H9 (cell line): ENCODE measurements at regions not wholly inside any gene's neighbourhood (a gene's known extent, or its start where the extent isn't known, plus 50 kb on each side); places are given as distances from the start of the nearest gene placed in this dataset.

Experiments used
- DNase-seq: peaks from one replicate; pipeline ENCODE4 v3.0.0-alpha.2; 2017
- H2AFZ ChIP-seq: one replicate; pipeline ENCODE4 v1.6.1; 2013; ENCODE audit warnings: mild to moderate bottlenecking, low read length, control low read depth, moderate library complexity
- H2AK5ac ChIP-seq: 2 replicates; pipeline ENCODE4 v1.6.1; 2013; ENCODE audit warnings: low read length, control low read depth, mixed read lengths; ENCODE audit not compliant: insufficient read length
- H2BK120ac ChIP-seq: one replicate; pipeline ENCODE4 v1.6.1; 2013; ENCODE audit warnings: low read depth, mild to moderate bottlenecking, low read length, control low read depth, inconsistent platforms; ENCODE audit not compliant: poor library complexity, severe bottlenecking
- H2BK12ac ChIP-seq: 2 replicates; pipeline ENCODE4 v1.6.1; 2013; ENCODE audit warnings: low read length, control low read depth, mixed read lengths, low read depth; ENCODE audit not compliant: insufficient read length
- H2BK15ac ChIP-seq: 2 replicates; pipeline ENCODE4 v1.6.1; 2013; ENCODE audit warnings: low read depth, low read length, control low read depth
- H2BK20ac ChIP-seq: one replicate; pipeline ENCODE4 v1.6.1; 2013; ENCODE audit warnings: low read depth, mild to moderate bottlenecking, low read length, control low read depth, inconsistent platforms; ENCODE audit not compliant: poor library complexity, severe bottlenecking
- H2BK5ac ChIP-seq: 2 replicates; pipeline ENCODE4 v1.6.1; 2013; ENCODE audit warnings: low read length, control low read depth, mixed read lengths; ENCODE audit not compliant: insufficient read length
- H3K14ac ChIP-seq: 2 replicates; pipeline ENCODE4 v1.6.1; 2013; ENCODE audit warnings: low read length, control low read depth; ENCODE audit not compliant: insufficient read depth
- H3K18ac ChIP-seq: 2 replicates; pipeline ENCODE4 v1.6.1; 2013; ENCODE audit warnings: low read depth, mild to moderate bottlenecking, mixed read lengths, low read length, control low read depth; ENCODE audit not compliant: insufficient read length
- H3K23ac ChIP-seq: 2 replicates; pipeline ENCODE4 v1.6.1; 2013; ENCODE audit warnings: low read length, control low read depth, mixed read lengths, low read depth; ENCODE audit not compliant: insufficient read length
- H3K23me2 ChIP-seq: 2 replicates; pipeline ENCODE4 v1.6.1; 2013; ENCODE audit warnings: low read depth, mild to moderate bottlenecking, mixed read lengths, low read length, control low read depth; ENCODE audit not compliant: insufficient read length, poor library complexity, severe bottlenecking
- H3K27ac ChIP-seq: 2 replicates; pipeline ENCODE4 v1.5.1; 2013; ENCODE audit warnings: low read length, control low read depth, mixed read lengths, low read depth; ENCODE audit not compliant: insufficient read length
- H3K27me3 ChIP-seq: 2 replicates; pipeline ENCODE4 v1.6.1; 2013; ENCODE audit warnings: low read length, control low read depth, inconsistent platforms; ENCODE audit not compliant: insufficient read depth
- H3K4ac ChIP-seq: 2 replicates; pipeline ENCODE4 v1.6.1; 2013; ENCODE audit warnings: low read depth, mild to moderate bottlenecking, control low read depth, inconsistent platforms, low read length, moderate library complexity
- H3K4me1 ChIP-seq: 2 replicates; pipeline ENCODE4 v1.6.1; 2013; ENCODE audit warnings: low read length, control low read depth, inconsistent platforms; ENCODE audit not compliant: insufficient read depth
- H3K4me2 ChIP-seq: 2 replicates; pipeline ENCODE4 v1.6.1; 2013; ENCODE audit warnings: low read length, control low read depth, mixed read lengths; ENCODE audit not compliant: insufficient read length, insufficient read depth
- H3K56ac ChIP-seq: 2 replicates; pipeline ENCODE4 v1.6.1; 2013; ENCODE audit warnings: low read depth, mild to moderate bottlenecking, mixed read lengths, low read length, control low read depth; ENCODE audit not compliant: insufficient read length
- H3K79me1 ChIP-seq: 2 replicates; pipeline ENCODE4 v1.6.1; 2013; ENCODE audit warnings: low read depth, mild to moderate bottlenecking, moderate library complexity, low read length, control low read depth, inconsistent platforms; ENCODE audit not compliant: insufficient read depth, poor library complexity, severe bottlenecking
- H3K79me2 ChIP-seq: 2 replicates; pipeline ENCODE4 v1.6.1; 2013; ENCODE audit warnings: low read length, control low read depth, inconsistent platforms; ENCODE audit not compliant: insufficient read depth
- H3K9ac ChIP-seq: 2 replicates; pipeline ENCODE4 v1.6.1; 2013; ENCODE audit warnings: low read length, control low read depth, mixed read lengths; ENCODE audit not compliant: insufficient read length; ENCODE audit errors: extremely low read depth
- H3K9me3 ChIP-seq: one replicate; pipeline ENCODE4 v1.6.1; 2013; ENCODE audit warnings: low read depth, low read length, inconsistent platforms; ENCODE audit not compliant: control insufficient read depth
- H3T11ph ChIP-seq: one replicate; pipeline ENCODE4 v1.6.1; 2013; ENCODE audit warnings: mild to moderate bottlenecking, low read length, control low read depth, inconsistent platforms
- H4K20me1 ChIP-seq: one replicate; pipeline ENCODE4 v1.6.1; 2013; ENCODE audit not compliant: control insufficient read depth, insufficient read length, insufficient read depth
- H4K5ac ChIP-seq: 2 replicates; pipeline ENCODE4 v1.6.1; 2013; ENCODE audit warnings: low read depth, mild to moderate bottlenecking, mixed read lengths, low read length, control low read depth; ENCODE audit not compliant: insufficient read length
- H4K8ac ChIP-seq: replicated peaks from 2 replicates; pipeline ENCODE4 v1.6.1; 2013; ENCODE audit warnings: low read length, control low read depth, mixed read lengths, low read depth; ENCODE audit not compliant: insufficient read length
- H4K91ac ChIP-seq: 2 replicates; pipeline ENCODE4 v1.6.1; 2013; ENCODE audit warnings: low read depth, mild to moderate bottlenecking, moderate library complexity, mixed read lengths, low read length, control low read depth; ENCODE audit not compliant: insufficient read length
- H3K27ac Mint-ChIP-seq, 3 experiments: 2 replicates in 2 of 3; 3 replicates in 1 of 3; pipeline ENCODE4 v1.8.0; 2020 to 2021; ENCODE audit warnings: mixed read lengths in 3 of 3, mild to moderate bottlenecking in 1 of 3, moderate library complexity in 1 of 3
- H3K27me3 Mint-ChIP-seq: 2 replicates; pipeline ENCODE4 v1.8.0; 2021; ENCODE audit warnings: low read depth, mild to moderate bottlenecking, moderate library complexity, mixed read lengths
- H3K36me3 Mint-ChIP-seq, 3 experiments: 2 replicates in 2 of 3; 3 replicates in 1 of 3; pipeline ENCODE4 v1.8.0; 2020 to 2021; ENCODE audit warnings: low read depth in 3 of 3, mixed read lengths in 3 of 3; ENCODE audit not compliant: insufficient read depth in 1 of 3
- H3K4me1 Mint-ChIP-seq, 2 experiments: 2 replicates each; pipeline ENCODE4 v1.8.0; 2020; ENCODE audit warnings: mixed read lengths in 2 of 2
- H3K4me3 Mint-ChIP-seq, 2 experiments: 2 replicates in 1 of 2; 3 replicates in 1 of 2; pipeline ENCODE4 v1.8.0; 2020 to 2021; ENCODE audit warnings: mild to moderate bottlenecking in 2 of 2, mixed read lengths in 2 of 2, moderate library complexity in 1 of 2
- H3K9me3 Mint-ChIP-seq, 2 experiments: 2 replicates in 1 of 2; 3 replicates in 1 of 2; pipeline ENCODE4 v1.8.0; 2020; ENCODE audit warnings: mild to moderate bottlenecking in 2 of 2, mixed read lengths in 2 of 2, moderate library complexity in 1 of 2
- CTCF ChIP-seq: fragments of 200-600 bp; sonication (generic); conservative IDR thresholded peaks from 3 replicates; pipeline ENCODE4 v1.8.0; 2021; ENCODE audit warnings: antibody characterized with exemption, mild to moderate bottlenecking
- WGBS: extraction: QIAGEN DNeasy Blood & Tissue Kit; methylation state at CpG from one replicate; pipeline ENCODE4 v1.1.7; 2013; ENCODE audit warnings: missing lambda C conversion rate, low lambda C conversion rate, mixed read lengths; ENCODE audit not compliant: insufficient read length; ENCODE audit errors: extremely low coverage; 5-methylcytosine and 5-hydroxymethylcytosine counted together

GRCh38 chr10:20673175-20673574 is 223.9 kb downstream of the NEBL start:
- H3K23ac ChIP-seq = no peak overlapping the region
- no peak overlapping the region for H4K5ac ChIP-seq
- no peak overlapping the region for H3K4me2 ChIP-seq
- Mint-ChIP-seq H3K27ac (no peak overlapping the region), H3K4me3 (no peak overlapping the region), H3K27me3 (no peaks in the 10 kb centered on the region), H3K36me3 (no peaks in the 10 kb centered on the region), H3K9me3 (no peaks in the 10 kb centered on the region), H3K4me1 (peaks cover 4 to 11% of the 10 kb centered on the region in 2 experiments)
- no peaks in the 10 kb centered on the region for H3K27me3 ChIP-seq
- WGBS = no CpG with 5 or more reads among the region's 4 CpGs
- no peak overlapping the region for H2BK120ac ChIP-seq
- DNase-seq = no peak
- H3K14ac ChIP-seq = no peak overlapping the region
- TF ChIP-seq CTCF = no peak
- no peak overlapping the region for H2BK15ac ChIP-seq
- no peak overlapping the region for H3T11ph ChIP-seq
- no peaks in the 10 kb centered on the region; the same call in 1 of the 2 replicates for H3K4me1 ChIP-seq
- H3K79me2 ChIP-seq = no peaks in the 10 kb centered on the region
- H3K23me2 ChIP-seq = no peaks in the 10 kb centered on the region
- no peak overlapping the region for H3K56ac ChIP-seq
- no peak overlapping the region for H3K18ac ChIP-seq
- no peaks in the 10 kb centered on the region for H4K20me1 ChIP-seq
- H3K27ac ChIP-seq = no peak overlapping the region
- no peak overlapping the region for H3K4ac ChIP-seq
- no peaks in the 10 kb centered on the region for H3K9me3 ChIP-seq
- no peak overlapping the region for H2BK20ac ChIP-seq
- H4K8ac ChIP-seq = no peak overlapping the region
- H3K9ac ChIP-seq = no peak overlapping the region
- no peak overlapping the region for H4K91ac ChIP-seq
- H2BK12ac ChIP-seq = no peak overlapping the region
- no peaks in the 10 kb centered on the region for H3K79me1 ChIP-seq
- H2AFZ ChIP-seq = no peak overlapping the region
- no peak overlapping the region for H2BK5ac ChIP-seq
- no peak overlapping the region for H2AK5ac ChIP-seq
